ENCODE measurements at regions not wholly inside any gene's neighbourhood (a gene's known extent, or its start where the extent isn't known, plus 50 kb on each side); places are given as distances from the start of the nearest gene placed in this dataset.

DNA sequence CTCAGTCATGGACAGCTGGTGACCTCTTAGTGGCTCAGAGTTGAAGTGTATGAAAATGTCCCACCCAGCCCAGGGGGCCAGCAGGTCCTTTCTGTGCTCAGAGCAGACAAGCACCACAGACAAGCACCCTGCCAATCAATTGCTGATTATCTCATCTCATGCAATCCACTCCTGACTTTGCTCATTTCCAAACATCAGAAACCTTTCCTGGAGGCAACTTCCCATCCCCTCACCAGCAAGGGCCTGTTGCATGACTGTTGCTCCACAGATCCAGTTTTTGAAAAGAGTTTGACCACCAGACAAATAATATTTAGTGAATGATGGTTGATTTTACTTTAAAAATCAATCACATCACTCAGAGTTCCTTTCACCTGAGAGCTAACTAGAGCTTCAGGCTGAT, 397.3 kb upstream of the KLF4 start:
- Histone ChIP-seq H3K4me3 (ENCODE audit: low read depth, low read length) (no peak overlapping the region), H3K9me3 (no peaks in the 10 kb centered on the region), H3K4me1 (no peaks in the 10 kb centered on the region), H3K36me3 (ENCODE audit: control insufficient read depth, insufficient read depth, low read length) (no peaks in the 10 kb centered on the region), H3K27me3 (replicated peaks; ENCODE audit: control insufficient read depth, insufficient read depth, low read length) (no peaks in the 10 kb centered on the region)
- intact Hi-C loops (cut with micrococcal nuclease; ENCODE audit: unreplicated experiment) = no loop called here
- ChIA-PET CTCF (no interaction called here), POLR2A (no interaction called here)
- no TSS peak for BruUV-seq (replicated peaks)
- H3K9me3 Mint-ChIP-seq (ENCODE audit: unreplicated experiment) = peaks cover 7% of the 10 kb centered on the region
- H3K4me3 Mint-ChIP-seq (ENCODE audit: unreplicated experiment) = no peak overlapping the region
- TF ChIP-seq, protein P1, sequence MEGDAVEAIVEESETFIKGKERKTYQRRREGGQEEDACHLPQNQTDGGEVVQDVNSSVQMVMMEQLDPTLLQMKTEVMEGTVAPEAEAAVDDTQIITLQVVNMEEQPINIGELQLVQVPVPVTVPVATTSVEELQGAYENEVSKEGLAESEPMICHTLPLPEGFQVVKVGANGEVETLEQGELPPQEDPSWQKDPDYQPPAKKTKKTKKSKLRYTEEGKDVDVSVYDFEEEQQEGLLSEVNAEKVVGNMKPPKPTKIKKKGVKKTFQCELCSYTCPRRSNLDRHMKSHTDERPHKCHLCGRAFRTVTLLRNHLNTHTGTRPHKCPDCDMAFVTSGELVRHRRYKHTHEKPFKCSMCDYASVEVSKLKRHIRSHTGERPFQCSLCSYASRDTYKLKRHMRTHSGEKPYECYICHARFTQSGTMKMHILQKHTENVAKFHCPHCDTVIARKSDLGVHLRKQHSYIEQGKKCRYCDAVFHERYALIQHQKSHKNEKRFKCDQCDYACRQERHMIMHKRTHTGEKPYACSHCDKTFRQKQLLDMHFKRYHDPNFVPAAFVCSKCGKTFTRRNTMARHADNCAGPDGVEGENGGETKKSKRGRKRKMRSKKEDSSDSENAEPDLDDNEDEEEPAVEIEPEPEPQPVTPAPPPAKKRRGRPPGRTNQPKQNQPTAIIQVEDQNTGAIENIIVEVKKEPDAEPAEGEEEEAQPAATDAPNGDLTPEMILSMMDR (IDR thresholded peaks at IDR 0.05; ENCODE audit: insufficient read depth in 1 of 2, low read depth in 1 of 2, low read length in 1 of 2, severe bottlenecking in 1 of 2, unreplicated experiment in 1 of 2) = no peak
- no peak for DNase-seq
- peaks cover 2% of the 10 kb centered on the region for H3K4me1 Mint-ChIP-seq (ENCODE audit: low read depth, unreplicated experiment)
- no peak overlapping the region for H3K27ac Mint-ChIP-seq (ENCODE audit: unreplicated experiment)
- H3K27me3 Mint-ChIP-seq (ENCODE audit: insufficient read depth, unreplicated experiment) = no peaks in the 10 kb centered on the region
- no peaks in the 10 kb centered on the region for H3K36me3 Mint-ChIP-seq (ENCODE audit: insufficient read depth, unreplicated experiment)

DNA sequence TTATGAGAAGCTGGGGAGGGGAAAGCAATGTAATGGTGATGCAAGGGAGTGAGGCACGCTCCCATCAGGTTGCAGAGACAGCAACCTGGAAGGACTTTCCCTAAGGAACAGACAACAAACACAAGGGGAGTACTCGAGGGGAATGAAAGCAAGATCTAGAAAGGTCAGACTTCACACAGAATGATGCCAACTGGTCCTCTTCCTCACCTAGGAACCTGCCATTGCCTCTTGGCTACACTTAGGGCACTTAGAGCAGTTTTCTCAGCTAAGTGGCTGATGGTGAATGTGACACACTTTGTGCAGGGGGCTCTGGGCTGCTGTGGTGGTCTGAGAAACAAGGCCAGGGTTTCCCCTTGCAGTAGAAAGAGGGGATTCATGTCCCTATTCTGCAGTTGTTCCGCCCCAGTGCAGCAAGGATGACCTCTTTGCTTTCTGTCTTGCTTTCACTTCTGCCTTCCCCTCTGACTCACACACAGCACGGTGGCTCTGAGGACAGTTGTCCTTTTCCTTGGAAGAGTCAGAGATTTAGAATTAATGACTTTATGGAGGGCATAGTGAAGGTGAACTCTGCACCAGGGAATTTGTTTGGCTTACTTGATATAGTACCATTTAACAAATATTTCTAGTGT, 394.0 kb upstream of the KLF4 start:
- Histone ChIP-seq H3K9me3 (no peaks in the 10 kb centered on the region), H3K4me1 (no peaks in the 10 kb centered on the region), H3K4me3 (ENCODE audit: low read depth, low read length) (no peak overlapping the region), H3K27me3 (replicated peaks; ENCODE audit: control insufficient read depth, insufficient read depth, low read length) (no peaks in the 10 kb centered on the region), H3K36me3 (ENCODE audit: control insufficient read depth, insufficient read depth, low read length) (no peaks in the 10 kb centered on the region)
- Mint-ChIP-seq H3K27ac (ENCODE audit: unreplicated experiment) (no peak overlapping the region), H3K9me3 (ENCODE audit: unreplicated experiment) (no peaks in the 10 kb centered on the region), H3K4me1 (ENCODE audit: low read depth, unreplicated experiment) (no peaks in the 10 kb centered on the region), H3K4me3 (ENCODE audit: unreplicated experiment) (no peak overlapping the region), H3K27me3 (ENCODE audit: insufficient read depth, unreplicated experiment) (no peaks in the 10 kb centered on the region), H3K36me3 (ENCODE audit: insufficient read depth, unreplicated experiment) (no peaks in the 10 kb centered on the region)
- DNase-seq = no peak
- ChIA-PET POLR2A (no interaction called here), CTCF (interaction anchor here (0.5 kb wide), 1 partner anchor 22 kb away, joined by 3 read pairs; no protein-coding TSS in a partner anchor)
- TF ChIP-seq, protein P1 (IDR thresholded peaks at IDR 0.05; ENCODE audit: insufficient read depth in 1 of 2, low read depth in 1 of 2, low read length in 1 of 2, severe bottlenecking in 1 of 2, unreplicated experiment in 1 of 2) = no peak
- intact Hi-C loops (cut with micrococcal nuclease; ENCODE audit: unreplicated experiment) = no loop called here
- BruUV-seq (replicated peaks) = no TSS peak

DNA sequence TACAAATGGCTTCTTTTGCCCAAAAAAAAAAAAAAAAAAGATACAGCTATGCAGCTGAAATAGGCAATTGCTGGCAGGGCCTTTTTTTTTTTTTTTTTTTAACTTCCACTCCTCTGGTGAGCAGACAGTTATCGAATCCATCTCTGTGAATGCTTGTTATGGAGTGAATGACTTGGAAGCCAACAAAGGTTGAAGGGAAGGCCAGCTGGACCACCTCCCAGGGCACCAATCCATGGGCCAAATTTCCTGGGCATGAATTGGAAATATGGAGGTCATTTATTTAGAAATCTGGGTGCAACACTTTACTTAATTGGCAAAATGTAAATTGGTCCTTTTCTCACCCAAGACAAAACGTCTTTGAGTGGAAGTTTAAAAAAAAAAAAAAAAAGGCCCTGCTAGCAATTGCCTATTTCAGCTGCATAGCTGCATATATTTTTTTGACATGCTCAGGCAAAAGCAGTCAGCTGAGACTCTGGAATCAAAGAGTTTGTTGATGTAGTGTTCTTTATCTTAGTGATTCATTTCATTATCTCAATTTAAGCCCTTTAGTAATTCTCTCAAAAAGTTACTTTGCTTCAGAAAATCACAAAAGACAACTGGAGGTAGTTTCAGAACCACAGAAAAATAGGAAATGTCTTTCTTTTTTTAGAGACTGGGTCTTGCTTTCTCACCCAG, 392.2 kb upstream of the KLF4 start:
- intact Hi-C loops (cut with micrococcal nuclease; ENCODE audit: unreplicated experiment) = no loop called here
- no peak overlapping the region for H3K27ac Mint-ChIP-seq (ENCODE audit: unreplicated experiment)
- no peak overlapping the region for H3K4me3 ChIP-seq (ENCODE audit: low read depth, low read length)
- no peaks in the 10 kb centered on the region for H3K36me3 ChIP-seq (ENCODE audit: control insufficient read depth, insufficient read depth, low read length)
- no peaks in the 10 kb centered on the region for H3K9me3 ChIP-seq
- H3K9me3 Mint-ChIP-seq (ENCODE audit: unreplicated experiment) = no peaks in the 10 kb centered on the region
- H3K27me3 Mint-ChIP-seq (ENCODE audit: insufficient read depth, unreplicated experiment) = no peaks in the 10 kb centered on the region
- no peak overlapping the region for H3K4me3 Mint-ChIP-seq (ENCODE audit: unreplicated experiment)
- H3K4me1 ChIP-seq = no peaks in the 10 kb centered on the region
- TF ChIP-seq, protein P1 (IDR thresholded peaks at IDR 0.05; ENCODE audit: insufficient read depth in 1 of 2, low read depth in 1 of 2, low read length in 1 of 2, severe bottlenecking in 1 of 2, unreplicated experiment in 1 of 2) = no peak
- DNase-seq = no peak
- no peaks in the 10 kb centered on the region for H3K27me3 ChIP-seq (replicated peaks; ENCODE audit: control insufficient read depth, insufficient read depth, low read length)
- ChIA-PET CTCF (no interaction called here), POLR2A (interaction anchor here (0.6 kb wide), 2 partner anchors 9 to 118 kb away, joined by 3 to 5 read pairs; no protein-coding TSS in a partner anchor)
- no peaks in the 10 kb centered on the region for H3K4me1 Mint-ChIP-seq (ENCODE audit: low read depth, unreplicated experiment)
- H3K36me3 Mint-ChIP-seq (ENCODE audit: insufficient read depth, unreplicated experiment) = no peaks in the 10 kb centered on the region
- BruUV-seq (replicated peaks) = no TSS peak

All from Caco-2 (cell line).